Endodermal cell (in vitro differentiated cells): ENCODE measurements at regions not wholly inside any gene's neighbourhood (a gene's known extent, or its start where the extent isn't known, plus 50 kb on each side); places are given as distances from the start of the nearest gene placed in this dataset.

ENCODE experiments used
- DNase-seq: peaks from one replicate; pipeline ENCODE4 v3.0.0-alpha.2; 2017
- H3K27ac ChIP-seq: 2 replicates; pipeline ENCODE4 v1.5.1; 2013; ENCODE audit warnings: mild to moderate bottlenecking, low read depth, low read length, moderate library complexity
- H3K27me3 ChIP-seq: 2 replicates; pipeline ENCODE4 v1.6.1; 2013; ENCODE audit warnings: mild to moderate bottlenecking, low read length, moderate library complexity; ENCODE audit not compliant: insufficient read depth, control insufficient read depth, poor library complexity, severe bottlenecking
- H3K36me3 ChIP-seq: 2 replicates; pipeline ENCODE4 v1.7.0; 2013; ENCODE audit warnings: mild to moderate bottlenecking, low read length, moderate library complexity; ENCODE audit not compliant: control insufficient read depth, insufficient read depth
- H3K4me1 ChIP-seq: one replicate; pipeline ENCODE4 v1.7.0; 2013; ENCODE audit warnings: low read length; ENCODE audit not compliant: control insufficient read depth, insufficient read depth
- H3K4me3 ChIP-seq: 2 replicates; pipeline ENCODE4 v1.5.1; 2013; ENCODE audit warnings: mild to moderate bottlenecking, low read length, moderate library complexity
- H3K9ac ChIP-seq: 2 replicates; pipeline ENCODE4 v1.6.1; 2013; ENCODE audit warnings: mild to moderate bottlenecking, low read length, moderate library complexity; ENCODE audit not compliant: poor library complexity, severe bottlenecking; ENCODE audit errors: extremely low read depth
- H3K9me3 ChIP-seq: 2 replicates; pipeline ENCODE4 v1.6.1; 2013; ENCODE audit warnings: mild to moderate bottlenecking, low read length, moderate library complexity; ENCODE audit not compliant: control insufficient read depth
- H3K27ac Mint-ChIP-seq: 2 replicates; pipeline ENCODE4 v1.8.0; 2020; ENCODE audit warnings: mixed read lengths
- H3K27me3 Mint-ChIP-seq: 2 replicates; pipeline ENCODE4 v1.8.0; 2021; ENCODE audit warnings: mild to moderate bottlenecking, mixed read lengths; ENCODE audit not compliant: insufficient read depth
- H3K36me3 Mint-ChIP-seq: 2 replicates; pipeline ENCODE4 v1.8.0; 2020; ENCODE audit warnings: low read depth, mixed read lengths
- H3K4me1 Mint-ChIP-seq: 2 replicates; pipeline ENCODE4 v1.8.0; 2020; ENCODE audit warnings: mixed read lengths
- H3K4me3 Mint-ChIP-seq: 2 replicates; pipeline ENCODE4 v1.8.0; 2020; ENCODE audit warnings: mild to moderate bottlenecking, moderate library complexity, mixed read lengths
- H3K9me3 Mint-ChIP-seq: 2 replicates; pipeline ENCODE4 v1.8.0; 2020; ENCODE audit warnings: mild to moderate bottlenecking, mixed read lengths
- CTCF ChIP-seq: fragments of 200-600 bp; sonication (generic); conservative IDR thresholded peaks from 2 replicates; pipeline ENCODE4 v1.5.0; 2021; ENCODE audit warnings: antibody characterized with exemption, mild to moderate bottlenecking
- WGBS, 2 experiments: methylation state at CpG; one replicate each; pipeline versions ENCODE4 v1.1.5 to v1.1.7; 2013; ENCODE audit warnings: missing lambda C conversion rate in 2 of 2, mixed read lengths in 1 of 2; ENCODE audit not compliant: insufficient coverage in 1 of 2, insufficient read length in 1 of 2; 5-methylcytosine and 5-hydroxymethylcytosine counted together

- no peaks in the 10 kb centered on the region for H3K36me3 ChIP-seq
- H3K27ac ChIP-seq = no peak overlapping the region
- H3K9me3 Mint-ChIP-seq = peaks cover 3% of the 10 kb centered on the region
- H3K36me3 Mint-ChIP-seq = no peaks in the 10 kb centered on the region
- peaks cover 9% of the 10 kb centered on the region for H3K9me3 ChIP-seq
- H3K27ac Mint-ChIP-seq = no peak overlapping the region
- no peaks in the 10 kb centered on the region for H3K4me1 ChIP-seq
- H3K4me3 ChIP-seq = no peak overlapping the region
- no peaks in the 10 kb centered on the region for H3K27me3 Mint-ChIP-seq
- no peak overlapping the region for H3K9ac ChIP-seq
- TF ChIP-seq CTCF = no peak
- no peak for DNase-seq
- no peak overlapping the region for H3K4me3 Mint-ChIP-seq
- H3K4me1 Mint-ChIP-seq = no peaks in the 10 kb centered on the region
- no peaks in the 10 kb centered on the region for H3K27me3 ChIP-seq
Observed at GRCh38 chr5:88081877-88082276, 186.8 kb downstream of the TMEM161B start.

GRCh38 chr5:88063813-88064212 is 204.8 kb downstream of the TMEM161B start:
- no peaks in the 10 kb centered on the region for H3K9me3 Mint-ChIP-seq

GRCh38 chr5:88060194-88060593 is 208.5 kb downstream of the TMEM161B start:
- Mint-ChIP-seq H3K27ac (no peak overlapping the region), H3K4me1 (no peaks in the 10 kb centered on the region), H3K9me3 (peaks cover 2% of the 10 kb centered on the region), H3K4me3 (no peak overlapping the region), H3K36me3 (no peaks in the 10 kb centered on the region), H3K27me3 (no peaks in the 10 kb centered on the region)
- TF ChIP-seq CTCF = no peak
- no peak overlapping the region for H3K27ac ChIP-seq
- H3K9ac ChIP-seq = no peak overlapping the region
- H3K9me3 ChIP-seq = no peaks in the 10 kb centered on the region
- no peaks in the 10 kb centered on the region for H3K4me1 ChIP-seq
- no peaks in the 10 kb centered on the region for H3K36me3 ChIP-seq
- no peak for DNase-seq
- no peaks in the 10 kb centered on the region for H3K27me3 ChIP-seq
- no peak overlapping the region for H3K4me3 ChIP-seq
- WGBS, 2 experiments = 86 to 97% methylated on average over 2 to 3 of the region's 3 CpGs

More at GRCh38 chr5:88063813-88064212, 204.8 kb downstream of the TMEM161B start:
- no peak for TF ChIP-seq CTCF
- DNase-seq = no peak
- Mint-ChIP-seq H3K36me3 (no peaks in the 10 kb centered on the region), H3K27me3 (no peaks in the 10 kb centered on the region), H3K27ac (no peak overlapping the region), H3K4me1 (no peaks in the 10 kb centered on the region), H3K4me3 (no peak overlapping the region)
- no peak overlapping the region for H3K9ac ChIP-seq
- no peak overlapping the region for H3K27ac ChIP-seq
- H3K27me3 ChIP-seq = no peaks in the 10 kb centered on the region
- no peaks in the 10 kb centered on the region for H3K4me1 ChIP-seq
- H3K4me3 ChIP-seq = no peak overlapping the region
- H3K36me3 ChIP-seq = no peaks in the 10 kb centered on the region
- H3K9me3 ChIP-seq = no peaks in the 10 kb centered on the region
